ENCODE measurements at regions not wholly inside any gene's neighbourhood (a gene's known extent, or its start where the extent isn't known, plus 50 kb on each side); places are given as distances from the start of the nearest gene placed in this dataset.
"Not testable (repeated sequence)": the region's sequence is repeated elsewhere in the genome, so short reads cannot be mapped to it uniquely, and the experiment has no call there.

GRCh38 chr3:27639271-27639670 is 82.9 kb downstream of the EOMES start:
- Mint-ChIP-seq H3K4me3 (ENCODE audit: low read depth) (no peak overlapping the region), H3K36me3 (ENCODE audit: insufficient read depth) (no peaks in the 10 kb centered on the region), H3K4me1 (ENCODE audit: low read depth) (peaks cover 26% of the 10 kb centered on the region), H3K27ac (no peak overlapping the region), H3K27me3 (no peaks in the 10 kb centered on the region), H3K9me3 (ENCODE audit: low read depth) (no peaks in the 10 kb centered on the region)
- no peak for TF ChIP-seq CTCF (IDR thresholded peaks at IDR 0.05; ENCODE audit: unreplicated experiment)
- no peak for DNase-seq (ENCODE audit: low spot score, unreplicated experiment)

GRCh38 chr3:27638594-27638993 is 83.5 kb downstream of the EOMES start:
- TF ChIP-seq CTCF (IDR thresholded peaks at IDR 0.05; ENCODE audit: unreplicated experiment): no peak
- peaks cover 26% of the 10 kb centered on the region for H3K4me1 Mint-ChIP-seq (ENCODE audit: low read depth)
- H3K27ac Mint-ChIP-seq: no peak overlapping the region
- no peaks in the 10 kb centered on the region for H3K36me3 Mint-ChIP-seq (ENCODE audit: insufficient read depth)
- DNase-seq (ENCODE audit: low spot score, unreplicated experiment): no peak
- H3K27me3 Mint-ChIP-seq: no peaks in the 10 kb centered on the region
- H3K9me3 Mint-ChIP-seq (ENCODE audit: low read depth): no peaks in the 10 kb centered on the region
- no peak overlapping the region for H3K4me3 Mint-ChIP-seq (ENCODE audit: low read depth)

DNA sequence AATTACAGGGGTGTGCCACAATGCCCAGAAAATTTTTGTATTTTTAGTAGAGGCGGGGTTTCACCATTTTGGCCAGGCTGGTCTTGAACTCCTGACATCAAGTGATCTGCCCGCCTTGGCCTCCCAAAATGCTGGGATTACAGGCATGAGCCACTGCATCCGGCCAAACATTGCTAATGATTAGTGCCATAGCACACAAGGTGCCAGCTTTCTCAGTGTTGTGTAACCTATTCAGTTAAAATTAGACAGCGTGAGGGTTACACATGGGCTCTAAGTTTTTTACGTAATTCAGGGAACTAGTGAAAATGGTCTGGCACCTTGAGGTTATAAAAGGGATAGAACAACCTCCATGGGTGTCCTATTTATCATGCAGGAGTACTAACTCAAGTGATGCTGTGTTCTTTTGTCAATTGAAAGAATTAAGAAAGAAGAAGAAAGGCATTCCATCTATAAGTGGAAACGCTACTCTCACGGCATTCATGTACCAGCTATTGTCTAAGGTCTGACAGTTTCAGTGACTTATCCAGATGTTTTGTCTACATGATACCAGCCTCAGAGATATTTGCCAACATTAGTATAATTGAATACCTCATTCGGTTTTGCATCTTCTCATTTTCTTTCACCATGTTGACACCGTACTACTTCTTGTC is 84.7 kb downstream of the EOMES start:
- Mint-ChIP-seq H3K27ac (no peak overlapping the region), H3K36me3 (ENCODE audit: insufficient read depth) (peaks cover 5% of the 10 kb centered on the region), H3K4me1 (ENCODE audit: low read depth) (peaks cover 21% of the 10 kb centered on the region), H3K4me3 (ENCODE audit: low read depth) (no peak overlapping the region), H3K9me3 (ENCODE audit: low read depth) (peaks cover 6% of the 10 kb centered on the region), H3K27me3 (peaks cover 6% of the 10 kb centered on the region)
- DNase-seq (ENCODE audit: low spot score, unreplicated experiment): no peak
- no peak for TF ChIP-seq CTCF (IDR thresholded peaks at IDR 0.05; ENCODE audit: unreplicated experiment)

- H3K4me1 Mint-ChIP-seq (ENCODE audit: low read depth): peaks cover 17% of the 10 kb centered on the region
- H3K27ac Mint-ChIP-seq: peak overlapping the region; percentile 62
- not testable (repeated sequence) for H3K36me3 Mint-ChIP-seq (ENCODE audit: insufficient read depth); H3K27me3 Mint-ChIP-seq; H3K4me3 Mint-ChIP-seq (ENCODE audit: low read depth); H3K9me3 Mint-ChIP-seq (ENCODE audit: low read depth); DNase-seq (ENCODE audit: low spot score, unreplicated experiment)
Observed at GRCh38 chr3:27635006-27635405, 87.1 kb downstream of the EOMES start.

GRCh38 chr3:27633224-27633545 is 88.9 kb downstream of the EOMES start:
- peaks cover 6% of the 10 kb centered on the region for H3K27me3 Mint-ChIP-seq
- H3K4me3 Mint-ChIP-seq (ENCODE audit: low read depth): peak overlapping the region; percentile 80
- H3K27ac Mint-ChIP-seq: peak overlapping the region; percentile 85
- no peak for DNase-seq (ENCODE audit: low spot score, unreplicated experiment)
- peaks cover 7% of the 10 kb centered on the region for H3K36me3 Mint-ChIP-seq (ENCODE audit: insufficient read depth)
- no peak for TF ChIP-seq CTCF (IDR thresholded peaks at IDR 0.05; ENCODE audit: unreplicated experiment)
- H3K4me1 Mint-ChIP-seq (ENCODE audit: low read depth): peaks cover 16% of the 10 kb centered on the region
- peaks cover 13% of the 10 kb centered on the region for H3K9me3 Mint-ChIP-seq (ENCODE audit: low read depth)

- H3K36me3 Mint-ChIP-seq (ENCODE audit: insufficient read depth): peaks cover 7% of the 10 kb centered on the region
- H3K27me3 Mint-ChIP-seq: peaks cover 6% of the 10 kb centered on the region
- peaks cover 13% of the 10 kb centered on the region for H3K9me3 Mint-ChIP-seq (ENCODE audit: low read depth)
- DNase-seq (ENCODE audit: low spot score, unreplicated experiment): no peak
- no peak for TF ChIP-seq CTCF (IDR thresholded peaks at IDR 0.05; ENCODE audit: unreplicated experiment)
- H3K27ac Mint-ChIP-seq: peak overlapping the region; percentile 85
- peak overlapping the region; percentile 80 for H3K4me3 Mint-ChIP-seq (ENCODE audit: low read depth)
- peaks cover 16% of the 10 kb centered on the region for H3K4me1 Mint-ChIP-seq (ENCODE audit: low read depth)
Observed at GRCh38 chr3:27632431-27633223, 89.5 kb downstream of the EOMES start.

Measured in progenitor cell of endocrine pancreas (in vitro differentiated cells).